ENCODE measurements at regions not wholly inside any gene's neighbourhood (a gene's known extent, or its start where the extent isn't known, plus 50 kb on each side); places are given as distances from the start of the nearest gene placed in this dataset.
"Not testable (repeated sequence)": the region's sequence is repeated elsewhere in the genome, so short reads cannot be mapped to it uniquely, and the experiment has no call there.

DNA sequence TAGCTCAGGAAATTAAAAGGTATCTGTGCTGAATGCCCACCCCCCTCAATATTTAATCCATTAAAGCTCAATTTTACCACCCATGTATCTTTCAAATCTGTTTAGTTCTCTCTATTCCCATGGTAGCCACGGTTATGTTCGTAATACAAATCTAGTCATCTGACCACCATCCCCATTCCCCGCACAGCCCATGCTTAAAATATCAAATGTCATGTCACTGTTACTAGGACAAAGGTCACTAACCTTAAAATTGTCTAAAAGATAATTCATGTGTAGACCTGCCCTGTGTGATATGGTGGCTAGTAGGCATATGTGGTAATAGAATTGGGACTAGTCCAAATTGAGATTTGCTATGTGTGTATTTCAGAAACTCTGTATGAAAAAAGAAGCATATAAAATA lies 728.5 kb upstream of the B3GALT2 start:
- ATAC-seq (no peak), DNase-seq (no peak)
- intact Hi-C loops (cut with DNase I) = no loop called here

DNA sequence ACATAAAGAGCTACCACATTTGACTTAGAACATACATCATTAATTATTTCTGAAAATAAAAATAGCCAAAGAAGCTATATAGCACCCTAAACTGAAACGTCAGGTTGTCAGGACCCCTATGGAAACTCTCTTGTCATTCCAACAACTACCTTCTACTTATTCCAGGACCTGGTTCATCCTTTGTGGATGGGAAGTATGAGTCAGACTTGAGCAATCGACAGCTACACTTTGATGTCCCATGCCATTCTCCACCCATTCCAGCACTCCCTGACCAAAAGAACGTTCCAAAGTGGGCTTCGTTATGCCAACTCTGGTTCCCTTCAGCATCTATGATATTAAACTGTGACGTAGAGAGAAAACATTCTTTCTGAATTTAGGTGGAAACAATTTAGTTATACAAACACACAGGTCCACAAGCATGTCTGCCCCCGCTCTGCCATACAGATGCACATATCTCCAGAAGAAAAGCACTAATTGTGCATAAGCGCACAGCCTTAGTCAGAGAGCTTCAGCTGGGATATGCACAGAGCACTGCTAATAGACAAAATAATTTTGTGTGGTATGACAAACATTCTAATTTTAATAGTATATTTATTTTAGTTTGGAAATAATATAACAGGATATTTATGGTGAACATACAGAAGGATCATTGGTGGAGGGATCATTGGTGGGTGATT lies 723.1 kb upstream of the B3GALT2 start:
- intact Hi-C loops (cut with DNase I) = no loop called here
- WGBS = 75% methylated on average over 7 of the region's 7 CpGs
- Histone ChIP-seq H3K27ac (ENCODE audit: low read length) (no peak overlapping the region), H3K4me3 (ENCODE audit: low read length) (no peak overlapping the region), H3K9me3 (ENCODE audit: control insufficient read depth, low read length) (no peaks in the 10 kb centered on the region), H3K4me1 (ENCODE audit: control insufficient read depth, insufficient read depth, low read length) (no peaks in the 10 kb centered on the region), H3K27me3 (ENCODE audit: control insufficient read depth, insufficient read depth) (no peaks in the 10 kb centered on the region)
- no peak for DNase-seq
- ATAC-seq = no peak

More for the DNA sequence above, 728.5 kb upstream of the B3GALT2 start:
- Histone ChIP-seq H3K4me3 (ENCODE audit: low read length) (no peak overlapping the region), H3K27ac (ENCODE audit: low read length) (no peak overlapping the region), H3K4me1 (ENCODE audit: control insufficient read depth, insufficient read depth, low read length) (no peaks in the 10 kb centered on the region), H3K27me3 (ENCODE audit: control insufficient read depth, insufficient read depth) (no peaks in the 10 kb centered on the region), H3K9me3 (ENCODE audit: control insufficient read depth, low read length) (no peaks in the 10 kb centered on the region)
- WGBS = 82% methylated on average over 3 of the region's 3 CpGs

DNA sequence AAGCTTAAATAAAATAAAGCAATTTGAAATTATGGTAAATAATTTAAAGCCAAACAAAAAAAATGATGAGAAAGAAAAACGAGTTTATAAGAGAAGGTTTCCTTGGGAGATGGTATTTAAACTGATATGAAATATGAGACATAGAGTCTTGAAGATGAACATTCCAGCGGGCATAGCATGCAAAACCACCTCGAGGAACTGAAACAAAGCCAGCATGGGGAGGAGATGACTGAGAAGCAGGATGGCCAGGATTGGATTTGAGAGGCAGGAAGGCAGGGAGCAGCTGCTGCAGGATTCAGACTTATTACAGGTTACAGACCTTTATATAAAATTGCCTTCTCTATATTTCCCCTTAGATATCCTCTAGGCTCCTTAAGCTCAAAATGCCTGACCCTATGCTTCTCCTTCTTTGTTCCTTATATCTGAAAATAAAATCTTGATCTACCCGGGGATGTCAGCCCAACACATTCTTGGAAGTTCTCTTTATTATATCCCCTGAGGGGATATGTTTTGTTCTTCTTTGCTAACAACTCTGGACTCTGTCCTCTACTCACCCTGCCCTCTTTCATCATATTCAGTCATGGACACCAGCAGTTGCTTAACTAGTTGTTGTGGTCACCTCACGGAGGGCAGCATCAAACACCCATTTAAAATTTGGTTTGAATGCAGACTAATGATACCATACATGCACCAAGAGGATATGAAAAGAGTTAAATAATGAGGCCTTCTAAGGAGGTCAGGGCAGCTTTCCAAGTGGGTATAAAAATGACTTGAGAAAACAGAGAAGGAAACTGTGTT lies 719.1 kb upstream of the B3GALT2 start:
- Histone ChIP-seq H3K27me3 (ENCODE audit: control insufficient read depth, insufficient read depth) (no peaks in the 10 kb centered on the region), H3K9me3 (ENCODE audit: control insufficient read depth, low read length) (no peaks in the 10 kb centered on the region), H3K4me3 (ENCODE audit: low read length) (no peak overlapping the region), H3K4me1 (ENCODE audit: control insufficient read depth, insufficient read depth, low read length) (no peaks in the 10 kb centered on the region), H3K27ac (ENCODE audit: low read length) (no peak overlapping the region)
- ATAC-seq = no peak
- WGBS = 65% methylated on average over 5 of the region's 5 CpGs
- no peak for DNase-seq
- intact Hi-C loops (cut with DNase I) = no loop called here

DNA sequence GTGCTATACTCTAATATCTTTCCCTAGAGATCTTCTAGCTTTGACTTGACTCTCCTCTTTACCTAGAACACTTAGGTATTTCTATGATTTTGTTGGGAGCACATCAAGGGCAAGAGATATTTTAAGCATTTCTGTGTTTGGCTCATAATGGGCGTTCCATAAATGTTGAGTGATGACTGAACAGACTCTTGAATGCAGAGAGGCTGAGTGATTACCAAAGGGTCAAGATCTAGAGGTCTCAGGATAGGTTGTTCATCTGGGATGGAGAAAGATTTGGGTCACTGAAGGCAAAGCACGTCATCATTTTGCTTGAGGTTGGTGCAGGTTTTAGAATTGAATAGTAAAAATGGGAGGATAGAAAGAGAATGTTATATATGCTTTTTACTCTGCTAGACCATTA lies 705.4 kb upstream of the B3GALT2 start:
- ATAC-seq (no peak), DNase-seq (no peak)
- Histone ChIP-seq H3K27me3 (ENCODE audit: control insufficient read depth, insufficient read depth) (no peaks in the 10 kb centered on the region), H3K9me3 (ENCODE audit: control insufficient read depth, low read length) (no peaks in the 10 kb centered on the region), H3K4me1 (ENCODE audit: control insufficient read depth, insufficient read depth, low read length) (no peaks in the 10 kb centered on the region), H3K4me3 (ENCODE audit: low read length) (no peak overlapping the region), H3K27ac (ENCODE audit: low read length) (no peak overlapping the region)
- WGBS = 51% methylated on average over 2 of the region's 2 CpGs
- intact Hi-C loops (cut with DNase I) = no loop called here

DNA sequence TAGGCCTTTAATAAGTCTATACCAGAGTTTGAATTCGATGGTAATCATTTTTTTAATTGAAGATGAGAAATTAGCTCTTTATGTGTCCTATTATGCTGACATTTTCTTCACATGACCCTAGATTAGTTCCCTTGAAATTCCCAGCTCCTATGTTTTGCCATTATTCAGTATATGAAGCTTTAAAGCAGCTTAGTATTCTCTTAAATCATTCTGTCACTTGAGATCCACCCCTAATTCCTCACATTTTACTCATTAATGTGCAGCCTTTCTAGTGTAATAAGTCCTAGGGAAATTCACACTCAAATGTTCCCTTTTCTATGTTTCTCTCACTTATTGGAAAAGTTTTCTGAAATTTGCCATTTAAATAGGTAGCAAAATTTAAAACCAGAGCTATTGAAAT lies 704.5 kb upstream of the B3GALT2 start:
- no peak for DNase-seq
- Histone ChIP-seq H3K9me3 (ENCODE audit: control insufficient read depth, low read length) (no peaks in the 10 kb centered on the region), H3K4me1 (ENCODE audit: control insufficient read depth, insufficient read depth, low read length) (no peaks in the 10 kb centered on the region), H3K27ac (ENCODE audit: low read length) (no peak overlapping the region), H3K27me3 (ENCODE audit: control insufficient read depth, insufficient read depth) (no peaks in the 10 kb centered on the region), H3K4me3 (ENCODE audit: low read length) (no peak overlapping the region)
- intact Hi-C loops (cut with DNase I) = no loop called here
- 74% methylated on average over 1 of the region's 1 CpG for WGBS
- no peak for ATAC-seq

DNA sequence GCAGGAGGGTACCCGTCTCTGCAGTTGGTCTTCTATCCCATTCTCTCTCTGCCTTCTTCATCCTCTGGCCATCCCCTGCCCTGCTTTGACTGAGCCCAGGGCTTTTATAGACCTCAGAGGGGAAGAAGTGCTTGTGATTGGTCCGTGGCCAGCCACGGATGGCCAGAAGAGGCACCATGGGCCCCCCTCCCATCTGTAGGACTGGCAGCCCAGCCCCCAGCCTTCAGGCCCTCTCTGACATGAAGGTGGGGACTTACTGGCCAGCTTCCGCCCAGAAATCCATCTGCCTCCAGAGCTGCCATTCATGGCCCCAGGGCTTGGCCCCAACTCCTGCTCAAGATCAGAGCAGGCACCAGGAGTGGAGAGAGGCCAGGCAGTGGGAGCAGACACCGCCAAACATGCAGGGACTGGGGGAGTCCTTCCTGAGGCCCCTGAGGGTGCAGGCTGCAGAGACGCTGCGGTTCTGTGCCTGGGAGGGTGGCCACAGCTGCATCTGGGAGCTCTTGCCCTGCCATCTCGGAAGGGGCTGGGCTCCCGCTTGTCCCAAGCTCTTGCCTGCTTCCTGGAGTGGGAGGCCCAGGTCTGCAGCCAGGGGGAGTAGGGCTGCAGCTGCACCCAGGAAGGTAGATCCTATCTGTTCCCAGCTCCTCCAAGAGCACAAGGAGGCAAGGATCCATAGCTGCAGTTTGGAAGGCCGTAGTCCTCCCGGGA lies 698.6 kb upstream of the B3GALT2 start:
- H3K27ac ChIP-seq (ENCODE audit: low read length) = no peak overlapping the region
- peak in 2 of 3 donors; percentile 28 to 37 for DNase-seq
- H3K9me3 ChIP-seq (ENCODE audit: control insufficient read depth, low read length) = no peaks in the 10 kb centered on the region
- H3K27me3 ChIP-seq (ENCODE audit: control insufficient read depth, insufficient read depth) = no peaks in the 10 kb centered on the region
- H3K4me1 ChIP-seq (ENCODE audit: control insufficient read depth, insufficient read depth, low read length) = no peaks in the 10 kb centered on the region
- peak in 1 of 2 donors; percentile 31 for ATAC-seq
- 93% methylated on average over 11 of the region's 11 CpGs for WGBS
- no peak overlapping the region for H3K4me3 ChIP-seq (ENCODE audit: low read length)
- intact Hi-C loops (cut with DNase I) = no loop called here

DNA sequence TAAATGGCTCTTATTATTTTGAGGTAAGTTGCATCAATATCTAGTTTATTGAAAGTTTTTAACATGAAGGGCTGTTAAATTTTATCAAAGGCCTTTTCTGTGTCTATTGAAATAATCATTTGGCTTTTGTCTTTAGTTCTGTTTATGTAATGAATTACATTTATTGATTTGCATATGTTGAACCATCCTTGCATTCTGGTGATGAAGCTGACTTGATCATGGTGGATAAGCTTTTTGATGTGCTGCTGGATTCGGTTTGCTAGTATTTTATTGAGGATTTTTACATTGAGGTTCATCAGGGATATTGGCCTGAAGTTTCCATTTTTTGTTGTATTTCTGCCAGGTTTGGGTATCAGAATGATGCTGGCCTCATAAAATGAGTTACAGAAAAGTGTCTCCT lies 691.5 kb upstream of the B3GALT2 start:
- intact Hi-C loops (cut with DNase I); ATAC-seq; H3K27ac ChIP-seq (ENCODE audit: low read length); H3K27me3 ChIP-seq (ENCODE audit: control insufficient read depth, insufficient read depth); H3K9me3 ChIP-seq (ENCODE audit: control insufficient read depth, low read length); H3K4me1 ChIP-seq (ENCODE audit: control insufficient read depth, insufficient read depth, low read length); DNase-seq; H3K4me3 ChIP-seq (ENCODE audit: low read length): not testable (repeated sequence)
- 77% methylated on average over 1 of the region's 1 CpG for WGBS

DNA sequence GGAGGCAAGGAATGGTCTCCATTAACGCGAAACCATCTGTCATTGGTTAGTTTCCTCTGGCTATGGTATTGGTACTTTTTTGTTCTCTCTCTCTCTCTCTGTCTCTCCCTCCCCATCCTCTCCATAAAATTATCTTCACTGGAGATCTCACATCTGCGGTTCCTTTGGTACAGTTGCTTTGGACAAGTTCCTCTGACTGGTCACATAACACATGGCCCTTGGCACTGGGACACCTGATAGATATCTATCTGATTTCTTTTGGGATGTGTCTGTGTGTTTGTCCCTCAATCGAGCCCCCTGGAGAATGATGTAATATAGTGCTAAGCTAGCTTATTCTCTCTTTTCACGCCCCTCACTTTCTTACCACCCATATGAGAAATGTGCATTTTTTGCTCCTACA lies 682.0 kb upstream of the B3GALT2 start:
- Histone ChIP-seq H3K27me3 (ENCODE audit: control insufficient read depth, insufficient read depth) (no peaks in the 10 kb centered on the region), H3K9me3 (ENCODE audit: control insufficient read depth, low read length) (no peaks in the 10 kb centered on the region), H3K4me3 (ENCODE audit: low read length) (no peak overlapping the region), H3K27ac (ENCODE audit: low read length) (no peak overlapping the region), H3K4me1 (ENCODE audit: control insufficient read depth, insufficient read depth, low read length) (no peaks in the 10 kb centered on the region)
- ATAC-seq = no peak
- DNase-seq = no peak
- intact Hi-C loops (cut with DNase I) = no loop called here
- 80% methylated on average over 5 of the region's 5 CpGs for WGBS

DNA sequence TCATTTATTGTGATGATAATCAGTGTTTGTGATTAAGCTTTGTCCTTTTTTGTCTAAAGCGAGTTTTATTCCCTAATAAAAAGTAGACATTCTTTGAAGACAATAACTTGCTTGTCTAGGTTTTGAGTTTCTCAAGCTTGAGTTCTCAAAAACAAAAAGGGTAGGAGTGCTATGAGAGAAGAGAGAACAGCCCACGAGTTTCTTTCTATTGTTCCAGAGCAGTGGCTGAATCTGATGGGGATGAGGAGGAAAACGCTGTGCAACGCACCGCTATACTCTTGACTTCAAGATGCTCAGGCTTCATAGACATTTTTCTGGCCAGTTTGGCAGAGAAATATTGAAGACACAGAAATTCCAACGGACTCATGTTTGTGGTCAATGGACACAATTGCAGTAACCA lies 669.8 kb upstream of the B3GALT2 start:
- Histone ChIP-seq H3K27ac (ENCODE audit: low read length) (no peak overlapping the region), H3K27me3 (ENCODE audit: control insufficient read depth, insufficient read depth) (no peaks in the 10 kb centered on the region), H3K4me3 (ENCODE audit: low read length) (no peak overlapping the region), H3K9me3 (ENCODE audit: control insufficient read depth, low read length) (no peaks in the 10 kb centered on the region), H3K4me1 (ENCODE audit: control insufficient read depth, insufficient read depth, low read length) (no peaks in the 10 kb centered on the region)
- no peak for ATAC-seq
- WGBS = 86% methylated on average over 6 of the region's 6 CpGs
- DNase-seq = no peak
- intact Hi-C loops (cut with DNase I) = no loop called here

DNA sequence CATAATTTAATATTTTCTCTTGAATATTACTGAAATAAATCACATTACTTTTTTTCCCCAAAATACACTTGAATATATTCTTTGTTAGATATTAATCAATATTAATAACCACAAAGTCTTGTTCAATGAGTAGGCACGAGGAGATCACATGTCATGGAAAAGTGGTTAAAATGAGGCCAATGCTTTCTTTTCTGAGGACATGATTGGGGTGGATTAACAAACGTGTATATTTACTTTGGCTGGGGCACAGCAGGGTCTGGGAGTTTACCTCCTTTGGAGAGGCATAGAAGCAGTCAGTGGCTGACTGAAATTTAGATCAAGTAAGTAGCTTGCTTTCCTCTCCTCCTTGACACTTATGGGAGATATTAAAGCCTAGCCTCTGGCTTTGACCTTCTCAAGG lies 664.3 kb upstream of the B3GALT2 start:
- Histone ChIP-seq H3K9me3 (ENCODE audit: control insufficient read depth, low read length) (no peaks in the 10 kb centered on the region), H3K27me3 (ENCODE audit: control insufficient read depth, insufficient read depth) (no peaks in the 10 kb centered on the region), H3K4me1 (ENCODE audit: control insufficient read depth, insufficient read depth, low read length) (no peaks in the 10 kb centered on the region), H3K4me3 (ENCODE audit: low read length) (no peak overlapping the region), H3K27ac (ENCODE audit: low read length) (no peak overlapping the region)
- intact Hi-C loops (cut with DNase I) = no loop called here
- 53% methylated on average over 2 of the region's 2 CpGs for WGBS
- ATAC-seq = no peak
- no peak for DNase-seq

DNA sequence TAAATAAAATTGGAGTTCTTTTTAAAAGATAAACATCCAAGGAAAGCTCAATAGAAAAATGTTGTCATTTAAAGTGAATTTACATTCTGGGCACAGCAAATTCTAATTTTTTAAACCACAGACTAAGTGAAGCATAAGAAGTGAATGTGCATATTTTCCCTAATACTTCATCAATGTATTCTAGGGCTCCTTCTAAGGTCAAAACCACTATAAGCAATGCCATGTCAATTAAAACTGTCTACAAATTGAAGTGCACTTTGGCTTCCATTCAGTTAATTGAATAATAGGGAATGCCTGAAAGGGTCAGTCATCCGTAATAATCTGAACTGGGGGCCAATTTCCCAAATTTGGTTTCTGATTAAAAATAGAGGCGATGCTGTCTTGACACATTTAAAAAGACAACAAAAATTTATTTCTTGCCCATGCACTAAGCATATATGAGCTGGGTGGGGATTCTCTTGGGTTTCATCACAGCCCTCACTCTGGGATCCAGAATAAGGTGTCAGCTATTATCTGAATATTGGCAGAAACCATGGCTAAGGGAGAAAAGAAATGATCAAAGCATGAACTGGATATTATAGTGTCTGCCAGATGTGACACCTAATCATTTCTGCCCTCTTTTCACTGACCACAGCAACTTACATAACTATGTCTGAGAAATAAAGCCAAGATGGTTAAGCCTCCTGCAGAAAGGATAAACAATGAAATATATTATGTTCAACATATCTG lies 660.6 kb upstream of the B3GALT2 start:
- Histone ChIP-seq H3K27ac (ENCODE audit: low read length) (no peak overlapping the region), H3K9me3 (ENCODE audit: control insufficient read depth, low read length) (no peaks in the 10 kb centered on the region), H3K4me1 (ENCODE audit: control insufficient read depth, insufficient read depth, low read length) (no peaks in the 10 kb centered on the region), H3K27me3 (ENCODE audit: control insufficient read depth, insufficient read depth) (no peaks in the 10 kb centered on the region), H3K4me3 (ENCODE audit: low read length) (no peak overlapping the region)
- DNase-seq = no peak
- ATAC-seq = no peak
- intact Hi-C loops (cut with DNase I) = no loop called here
- WGBS = 69% methylated on average over 2 of the region's 2 CpGs
